HG03439 (cell line): ENCODE measurements at regions not wholly inside any gene's neighbourhood (a gene's known extent, or its start where the extent isn't known, plus 50 kb on each side); places are given as distances from the start of the nearest gene placed in this dataset.
"Not testable (repeated sequence)": the region's sequence is repeated elsewhere in the genome, so short reads cannot be mapped to it uniquely, and the experiment has no call there.

Source experiments
- ATAC-seq: cut with Tn5 transposase; IDR thresholded peaks from one replicate; pipeline ENCODE4 v1.9.1; 2021; ENCODE audit warnings: mild to moderate bottlenecking, moderate library complexity; ENCODE audit not compliant: unreplicated experiment

DNA sequence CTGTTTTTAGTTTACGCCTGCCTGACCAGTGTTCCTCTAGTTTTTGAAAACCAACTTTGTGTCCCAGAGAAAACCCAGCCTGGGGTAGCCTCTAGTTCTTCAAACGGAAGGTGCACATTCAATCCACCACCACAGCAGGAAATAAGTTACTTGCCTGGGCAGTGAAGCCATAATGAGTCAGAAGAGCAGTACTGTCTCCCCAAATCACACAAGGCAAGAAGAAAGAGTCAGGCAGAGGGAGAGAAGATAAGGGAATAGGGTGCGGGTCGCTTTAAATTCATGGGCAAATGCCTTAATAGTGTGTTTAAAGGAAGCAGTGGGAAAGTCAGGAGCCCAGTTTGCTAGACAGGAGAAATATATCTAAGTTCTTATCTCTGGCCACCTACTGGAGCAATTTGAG, 333.8 kb upstream of the GRIA3 start:
- ATAC-seq = no peak

DNA sequence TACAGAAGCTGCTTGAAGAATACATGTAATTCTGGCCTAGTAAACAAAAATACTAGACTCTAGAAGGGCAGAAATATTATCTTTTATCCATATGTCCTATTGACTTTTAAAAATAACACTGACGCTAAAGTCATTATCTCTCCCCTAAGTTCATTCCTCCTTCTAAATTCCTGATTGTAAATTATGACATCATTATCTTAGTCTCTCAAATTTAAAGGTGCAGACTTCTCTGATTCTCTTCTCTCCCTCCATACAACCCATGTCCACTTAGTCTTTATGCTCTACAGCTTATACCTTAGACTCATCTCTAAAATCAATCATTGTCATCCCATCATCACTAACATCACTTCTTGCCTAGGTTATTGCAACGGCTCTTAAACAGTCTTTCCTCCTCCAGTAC, 327.9 kb upstream of the GRIA3 start:
- no peak for ATAC-seq

DNA sequence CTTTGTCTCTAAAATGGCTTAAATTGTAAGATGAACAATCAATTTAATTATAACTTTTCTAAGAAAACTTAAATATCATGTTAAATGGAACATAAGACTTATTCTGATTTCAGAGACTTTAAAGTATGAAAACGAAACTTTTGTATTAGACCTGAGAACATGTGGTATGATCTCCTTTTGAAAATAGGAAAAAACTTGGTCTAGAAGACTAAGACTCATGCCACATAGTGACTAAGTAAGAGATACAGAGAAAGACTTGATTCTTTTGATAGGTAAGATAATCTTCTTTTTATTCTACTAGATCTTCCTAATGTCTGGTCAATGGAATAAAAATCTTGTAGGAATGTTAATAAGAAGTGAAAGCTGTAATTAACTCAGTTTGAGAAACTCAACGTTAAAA, 326.3 kb upstream of the GRIA3 start:
- ATAC-seq = no peak

GRCh38 chrX:122863067-122863466, 321.0 kb upstream of the GRIA3 start:
- no peak for ATAC-seq

GRCh38 chrX:122866532-122866931, 317.5 kb upstream of the GRIA3 start:
- ATAC-seq = no peak

- ATAC-seq = no peak
Measured at GRCh38 chrX:122868631-122869030, 315.4 kb upstream of the GRIA3 start.

- ATAC-seq = no peak
Measured at GRCh38 chrX:122869171-122869570, 314.9 kb upstream of the GRIA3 start.

DNA sequence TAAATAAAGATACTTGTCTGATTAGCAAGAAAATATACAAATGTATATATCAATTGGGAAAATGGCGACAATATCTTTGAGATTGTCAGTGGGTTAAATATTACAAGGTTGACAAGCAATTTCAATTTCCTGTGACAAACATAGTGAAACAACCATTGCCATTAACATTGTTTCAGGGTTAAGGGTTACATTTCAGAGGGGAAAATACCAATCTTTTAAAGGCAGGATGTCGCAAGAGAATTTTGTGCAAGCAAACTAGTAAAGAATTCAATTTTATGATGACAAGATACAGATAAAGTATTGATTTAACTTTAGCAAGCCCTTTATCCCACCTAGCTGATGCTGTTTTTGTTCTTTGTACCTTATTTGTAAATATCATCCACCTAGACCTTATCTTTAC, 305.8 kb upstream of the GRIA3 start:
- no peak for ATAC-seq

- ATAC-seq = no peak
Measured at GRCh38 chrX:122880952-122881351, 303.1 kb upstream of the GRIA3 start.

DNA sequence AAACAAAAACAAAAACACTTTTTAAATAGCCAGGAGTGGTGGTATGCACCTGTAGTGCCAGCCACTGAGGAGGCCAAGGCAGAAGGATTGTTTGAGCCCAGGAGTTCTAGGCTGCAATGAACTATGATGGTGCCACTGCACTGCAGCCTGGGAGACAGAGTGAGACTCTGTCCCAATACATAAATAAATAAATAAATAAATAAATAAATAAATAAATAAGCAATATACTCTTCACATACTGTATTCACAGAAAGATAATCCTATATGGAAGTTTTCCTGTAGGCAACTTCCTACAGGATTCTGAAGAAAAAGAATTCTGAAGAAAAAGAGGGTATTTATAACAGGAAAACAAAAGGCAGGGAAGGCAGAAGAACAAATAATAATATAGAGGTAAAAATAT, 293.3 kb upstream of the GRIA3 start:
- ATAC-seq = no peak

- no peak for ATAC-seq
Measured at GRCh38 chrX:122906726-122907125, 277.4 kb upstream of the GRIA3 start.

DNA sequence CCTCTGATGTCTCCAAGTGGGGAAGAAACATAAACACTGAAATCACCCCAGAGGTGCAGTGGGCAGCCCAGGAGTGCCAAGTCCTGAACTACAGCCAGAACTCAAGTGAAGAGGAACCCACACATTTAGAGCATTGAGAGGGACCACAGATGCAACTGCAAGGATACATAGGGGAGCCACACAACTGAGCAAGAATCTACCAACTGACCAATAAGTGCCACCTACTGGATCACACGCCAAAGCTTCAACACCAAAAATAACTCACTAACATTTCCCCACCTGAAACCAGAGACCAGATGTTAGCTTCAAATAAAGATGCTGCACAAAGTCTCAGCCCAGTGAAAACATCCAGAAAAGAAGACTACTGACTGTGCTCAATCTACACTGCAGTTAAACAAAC, 276.7 kb upstream of the GRIA3 start:
- no peak for ATAC-seq

GRCh38 chrX:122910697-122911096, 273.4 kb upstream of the GRIA3 start:
- no peak for ATAC-seq

GRCh38 chrX:122913134-122913533, 270.9 kb upstream of the GRIA3 start:
- ATAC-seq = no peak

DNA sequence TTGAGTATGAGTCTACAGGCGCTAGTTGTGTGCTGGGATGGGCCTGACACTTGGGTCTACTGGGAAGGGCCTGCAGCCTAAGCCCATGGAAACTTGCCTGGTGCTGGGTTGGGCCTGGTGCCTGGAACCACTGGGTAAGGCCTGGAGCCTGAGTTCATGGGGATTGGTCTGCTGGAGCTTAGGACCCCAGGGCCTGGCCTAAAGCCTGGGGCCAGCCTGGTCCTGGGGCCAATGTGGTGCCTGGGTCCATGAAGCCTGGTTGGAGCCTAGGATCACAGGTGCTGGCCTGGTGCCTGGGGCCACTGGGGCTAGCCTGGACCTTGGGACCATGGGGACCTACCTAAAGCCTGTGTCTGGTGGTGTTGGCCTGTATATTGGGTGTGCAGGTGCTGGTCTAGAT, 270.3 kb upstream of the GRIA3 start:
- ATAC-seq = no peak

DNA sequence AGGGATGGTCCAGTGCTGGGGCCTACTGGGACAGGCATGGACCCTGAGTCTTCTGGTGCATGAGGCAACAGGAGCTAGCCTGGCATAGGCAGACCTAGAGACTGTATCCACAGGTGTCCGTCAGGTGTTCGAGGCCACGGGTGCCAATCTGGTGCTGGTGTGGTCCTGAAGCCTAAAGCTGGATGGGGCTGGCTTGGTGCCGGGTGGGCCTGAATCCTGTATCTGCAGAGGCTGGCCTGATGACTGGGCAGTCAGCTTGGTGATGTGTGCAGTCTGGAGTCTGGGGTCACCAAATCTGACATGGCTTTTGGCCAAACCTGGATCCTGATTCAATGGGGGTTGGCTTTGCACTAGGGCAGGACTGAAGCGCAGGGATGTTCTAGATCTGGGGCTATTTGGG, 269.8 kb upstream of the GRIA3 start:
- no peak for ATAC-seq

- no peak for ATAC-seq
Measured at GRCh38 chrX:122934131-122934530, 249.9 kb upstream of the GRIA3 start.

GRCh38 chrX:122940199-122940598, 243.9 kb upstream of the GRIA3 start:
- ATAC-seq = no peak

DNA sequence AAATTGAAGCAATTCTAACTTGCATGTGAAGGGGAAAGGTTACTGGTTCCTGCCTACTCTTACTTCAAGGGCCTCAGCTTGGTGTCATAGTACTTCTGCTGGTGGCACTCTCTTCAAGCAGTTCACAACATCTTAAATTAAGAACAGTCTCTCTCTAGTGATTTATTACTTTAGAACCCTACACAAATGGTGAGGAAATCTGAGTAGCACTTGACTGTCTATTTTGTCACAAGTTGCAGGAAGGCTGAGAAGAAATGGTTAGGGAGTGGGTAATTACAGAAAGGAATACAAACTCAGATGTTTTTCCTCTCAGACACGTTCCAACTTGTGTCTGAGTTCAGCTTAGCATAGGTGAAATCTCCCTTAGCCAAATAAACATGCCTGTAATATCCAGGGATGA, 242.3 kb upstream of the GRIA3 start:
- ATAC-seq = no peak

GRCh38 chrX:122943918-122944317, 240.2 kb upstream of the GRIA3 start:
- ATAC-seq = no peak

DNA sequence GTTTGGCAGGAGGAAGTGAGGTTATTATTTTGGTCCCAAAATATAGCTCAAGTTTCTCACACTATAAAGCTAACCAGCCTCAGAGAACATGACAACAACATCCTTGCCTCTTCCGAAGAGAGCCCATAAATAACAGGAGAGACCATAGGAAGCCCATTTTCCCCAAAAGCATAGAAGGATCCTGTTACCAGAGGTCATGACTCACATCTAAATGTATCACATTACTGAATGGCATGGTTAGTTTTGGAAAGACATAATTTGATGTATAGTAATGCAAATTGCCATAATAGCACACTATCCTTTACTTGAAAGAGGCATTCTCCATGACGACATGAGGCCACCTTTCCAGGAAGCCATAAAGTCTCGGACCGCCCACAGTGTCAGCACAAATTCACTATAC, 238.8 kb upstream of the GRIA3 start:
- no peak for ATAC-seq

GRCh38 chrX:122972604-122973003, 211.5 kb upstream of the GRIA3 start:
- no peak for ATAC-seq

DNA sequence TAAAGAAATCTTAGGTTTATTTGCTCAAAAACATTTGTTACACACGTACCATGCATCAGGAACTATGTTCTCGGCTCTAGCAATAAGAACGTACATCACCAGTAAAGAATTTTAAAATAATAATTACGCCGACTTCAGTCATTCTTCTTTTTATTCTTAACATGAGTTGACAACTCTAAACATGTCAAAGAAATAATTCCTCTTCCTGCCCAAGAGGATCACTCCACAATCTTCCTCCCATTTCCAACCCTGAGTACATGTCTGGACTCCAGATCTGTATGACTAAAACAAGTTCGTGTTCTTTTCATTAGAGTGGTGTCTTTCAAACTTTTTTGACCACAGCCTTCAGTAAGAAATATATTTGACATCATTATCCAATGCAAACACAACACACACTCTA, 201.6 kb upstream of the GRIA3 start:
- no peak for ATAC-seq

DNA sequence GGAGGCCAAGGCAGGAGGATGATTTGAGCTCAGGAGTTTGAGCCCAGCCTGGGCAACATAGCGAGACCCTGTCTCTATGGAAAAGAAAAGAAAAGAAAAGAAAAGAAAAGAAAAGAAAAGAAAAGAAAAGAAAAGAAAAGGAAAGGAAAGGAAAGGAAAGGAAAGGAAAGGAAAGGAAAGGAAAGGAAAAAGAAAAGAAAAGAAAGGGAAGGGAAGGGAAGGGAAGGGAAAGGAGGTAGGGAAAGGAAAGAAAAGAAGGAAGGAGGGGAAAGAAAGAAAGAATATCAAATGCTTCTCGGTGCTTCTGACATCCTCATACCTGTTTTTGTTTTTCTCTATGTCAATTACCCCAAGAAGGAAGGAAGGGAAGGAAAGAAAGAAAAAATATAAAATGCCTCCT, 181.2 kb upstream of the GRIA3 start:
- not testable (repeated sequence) for ATAC-seq
